Stomach (tissue), 8 donors: ENCODE measurements at regions not wholly inside any gene's neighbourhood (a gene's known extent, or its start where the extent isn't known, plus 50 kb on each side); places are given as distances from the start of the nearest gene placed in this dataset.

Source experiments
- DNase-seq, 2 donors: peaks; one replicate each; pipeline versions ENCODE4 v3.0.0 to v3.0.0-alpha.2; 2013 to 2019
- H3K27ac ChIP-seq, 5 donors: fragments of 200-600 bp in 4 of 5; sonication (generic) in 4 of 5; one replicate each; pipeline ENCODE4 v1.5.1; 2013 to 2019; ENCODE audit warnings: mild to moderate bottlenecking in 1 of 5, moderate library complexity in 1 of 5
- H3K27me3 ChIP-seq, 3 donors: fragments of 200-600 bp; sonication (generic); one replicate each; pipeline ENCODE4 v1.5.1; 2017 to 2019; ENCODE audit warnings: mixed run types in 1 of 3
- H3K36me3 ChIP-seq, 4 donors: fragments of 200-600 bp; sonication (generic); 1 replicate in 3 of 4; 2 replicates in 1 of 4; pipeline ENCODE4 v1.5.1; 2016 to 2019
- H3K4me1 ChIP-seq, 4 donors: fragments of 200-600 bp; sonication (generic); one replicate each; pipeline ENCODE4 v1.5.1; 2016 to 2019
- H3K4me3 ChIP-seq, 4 donors: fragments of 200-600 bp; sonication (generic) in 3 of 4; one replicate each; pipeline ENCODE4 v1.5.1; 2016 to 2019; ENCODE audit warnings: mild to moderate bottlenecking in 1 of 4
- H3K9me3 ChIP-seq, 4 donors: fragments of 200-600 bp; sonication (generic); one replicate each; pipeline ENCODE4 v1.5.1; 2016 to 2019
- CTCF ChIP-seq, 7 experiments: fragments of 450-650 bp in 4 of 7; fragments of 200-600 bp in 3 of 7; sonication (generic) in 3 of 7; IDR thresholded peaks; one replicate each; pipeline ENCODE4 v1.5.1; 2016 to 2019; ENCODE audit warnings: antibody characterized with exemption in 7 of 7, control low read depth in 2 of 7, mild to moderate bottlenecking in 1 of 7
- EP300 ChIP-seq: sonication (generic); formaldehyde crosslinking; IDR thresholded peaks from one replicate; pipeline ENCODE4 v1.6.1; 2017; ENCODE audit warnings: antibody characterized with exemption
- POLR2A ChIP-seq, 4 donors: fragments of 450-650 bp; IDR thresholded peaks; one replicate each; pipeline ENCODE4 v1.6.1; 2016; ENCODE audit warnings: antibody characterized with exemption in 4 of 4, control low read depth in 2 of 4, mild to moderate bottlenecking in 1 of 4, moderate library complexity in 1 of 4
- POLR2AphosphoS5 ChIP-seq, 3 donors: sonication (generic); formaldehyde crosslinking; IDR thresholded peaks; one replicate each; pipeline ENCODE4 v1.6.1; 2016; ENCODE audit warnings: antibody characterized with exemption in 3 of 3
- WGBS, 5 donors: extraction: QIAGEN DNeasy Blood & Tissue Kit in 3 of 5; methylation state at CpG; one replicate each; pipeline versions ENCODE4 v1.1.5 to v1.1.7; 2013 to 2018; 5-methylcytosine and 5-hydroxymethylcytosine counted together
- intact Hi-C: fragments of 100-400 bp; cut with DNase I; formaldehyde crosslinking; loops from one replicate; pipeline ENCODE4 v1.15.1; 2023; ENCODE audit warnings: low total_unique reads
- donor health status: healthy with polysubstance abuse.
- donor health status: Bipolar disorder and iron deficiency.
- donor health status: healthy.

- no peaks in the 10 kb centered on the region for H3K9me3 ChIP-seq
- no peaks in the 10 kb centered on the region for H3K27me3 ChIP-seq
- no peak overlapping the region for H3K4me3 ChIP-seq
- intact Hi-C loops: no loop called here
- H3K36me3 ChIP-seq: no peaks in the 10 kb centered on the region
- DNase-seq: peak in 1 of 2 donors; percentile 35
- 51 to 72% (median 57%) methylated on average over 11 of the region's 11 CpGs for WGBS, 5 donors
- TF ChIP-seq CTCF (IDR thresholded peaks at IDR 0.05): no peak
- no peak for TF ChIP-seq EP300
- TF ChIP-seq POLR2AphosphoS5 (IDR thresholded peaks at IDR 0.05): no peak
- TF ChIP-seq POLR2A (IDR thresholded peaks at IDR 0.05): no peak
- H3K27ac ChIP-seq: peak overlapping the region in 2 of 5 donors; percentile 19 to 44
- peaks cover 0 to 27% (median 15%) of the 10 kb centered on the region in 4 donors for H3K4me1 ChIP-seq
These were observed 472.9 kb upstream of the AKR1E2 start for GRCh38 chr10:4353059-4353655.

GRCh38 chr10:4352414-4352961, 473.5 kb upstream of the AKR1E2 start:
- peak in 1 of 2 donors; percentile 59 for DNase-seq
- Histone ChIP-seq H3K4me3 (no peak overlapping the region), H3K9me3 (no peaks in the 10 kb centered on the region), H3K36me3 (no peaks in the 10 kb centered on the region), H3K27me3 (no peaks in the 10 kb centered on the region), H3K4me1 (peaks cover 0 to 27% (median 15%) of the 10 kb centered on the region in 4 donors), H3K27ac (peak overlapping the region in 2 of 5 donors; percentile 19 to 44)
- WGBS, 5 donors: 23 to 51% (median 33%) methylated on average over 7 of the region's 7 CpGs
- no peak for TF ChIP-seq POLR2AphosphoS5 (IDR thresholded peaks at IDR 0.05)
- no peak for TF ChIP-seq EP300
- no peak for TF ChIP-seq POLR2A (IDR thresholded peaks at IDR 0.05)
- no peak for TF ChIP-seq CTCF (IDR thresholded peaks at IDR 0.05)
- intact Hi-C loops: no loop called here

GRCh38 chr10:4351723-4352413, 474.1 kb upstream of the AKR1E2 start:
- no peaks in the 10 kb centered on the region for H3K27me3 ChIP-seq
- H3K4me1 ChIP-seq: peaks cover 0 to 27% (median 15%) of the 10 kb centered on the region in 4 donors
- H3K9me3 ChIP-seq: no peaks in the 10 kb centered on the region
- TF ChIP-seq POLR2AphosphoS5 (IDR thresholded peaks at IDR 0.05) (no peak), POLR2A (IDR thresholded peaks at IDR 0.05) (no peak), EP300 (no peak), CTCF (IDR thresholded peaks at IDR 0.05) (no peak)
- DNase-seq: peak in 1 of 2 donors; percentile 30
- no peak overlapping the region for H3K4me3 ChIP-seq
- H3K36me3 ChIP-seq: no peaks in the 10 kb centered on the region
- peak overlapping the region in 2 of 5 donors; percentile 13 to 44 for H3K27ac ChIP-seq
- WGBS, 5 donors: 72 to 87% (median 82%) methylated on average over 3 of the region's 3 CpGs
- intact Hi-C loops: no loop called here

GRCh38 chr10:4347397-4347796, 478.6 kb upstream of the AKR1E2 start:
- Histone ChIP-seq H3K27me3 (no peaks in the 10 kb centered on the region), H3K36me3 (no peaks in the 10 kb centered on the region), H3K27ac (no peak overlapping the region), H3K4me3 (no peak overlapping the region), H3K9me3 (no peaks in the 10 kb centered on the region), H3K4me1 (peaks cover 0 to 29% (median 8%) of the 10 kb centered on the region in 4 donors)
- intact Hi-C loops: no loop called here
- TF ChIP-seq CTCF (IDR thresholded peaks at IDR 0.05) (no peak), POLR2A (IDR thresholded peaks at IDR 0.05) (no peak), POLR2AphosphoS5 (IDR thresholded peaks at IDR 0.05) (no peak), EP300 (no peak)
- DNase-seq: no peak
- WGBS, 5 donors: 84 to 96% (median 85%) methylated on average over 6 of the region's 6 CpGs
